Gastrocnemius medialis (tissue), 4 donors: ENCODE measurements at regions not wholly inside any gene's neighbourhood (a gene's known extent, or its start where the extent isn't known, plus 50 kb on each side); places are given as distances from the start of the nearest gene placed in this dataset.

Source experiments
- CTCF ChIP-seq, 5 experiments: fragments of 450-650 bp in 3 of 5; fragments of 200-600 bp in 2 of 5; sonication (generic) in 2 of 5; IDR thresholded peaks in 4 of 5; conservative IDR thresholded peaks in 1 of 5; 1 replicate in 4 of 5; 2 replicates in 1 of 5; pipeline ENCODE4 v1.5.1; 2016 to 2019; ENCODE audit warnings: antibody characterized with exemption in 5 of 5, mild to moderate bottlenecking in 3 of 5, moderate library complexity in 3 of 5
- POLR2A ChIP-seq, 2 donors: fragments of 450-650 bp; IDR thresholded peaks; one replicate each; pipeline ENCODE4 v1.6.1; 2017; ENCODE audit warnings: antibody characterized with exemption in 2 of 2, mild to moderate bottlenecking in 2 of 2, moderate library complexity in 2 of 2

GRCh38 chr3:101120039-101120438 is 126.8 kb upstream of the ABI3BP start:
- TF ChIP-seq CTCF (IDR thresholded peaks at IDR 0.05 in 4 of 5, conservative IDR thresholded peaks at IDR 0.05 in 1 of 5) (no peak), POLR2A (IDR thresholded peaks at IDR 0.05) (no peak)
